OCI-LY7 (cell line): ENCODE measurements at regions not wholly inside any gene's neighbourhood (a gene's known extent, or its start where the extent isn't known, plus 50 kb on each side); places are given as distances from the start of the nearest gene placed in this dataset.

ENCODE experiments used
- BruUV-seq: library from RNA; stranded (reverse); fragments of 400-500 nt; replicated peaks from 2 replicates; lab custom pipeline; 2021; lab: Mats Ljungman, UMichigan
- CTCF ChIA-PET: fragments of 300-600 bp; sonication (Branson Sonifier 250); formaldehyde crosslinking; loops from one replicate; lab custom pipeline; 2022; ENCODE audit warnings: antibody characterized with exemption; ENCODE audit not compliant: unreplicated experiment; lab: Charles Lee
- POLR2A ChIA-PET: fragments of 300-600 bp; sonication (Branson Sonifier 250); formaldehyde crosslinking; loops from one replicate; lab custom pipeline; 2022; ENCODE audit warnings: antibody characterized with exemption; lab: Charles Lee
- DNase-seq: peaks from one replicate; pipeline ENCODE4 v3.0.0-alpha.2; 2015; ENCODE audit warnings: low spot score
- H2AFZ ChIP-seq: fragments of 200-600 bp; sonication (generic), shearing (Covaris generic); 2 replicates; pipeline ENCODE4 v1.6.1; 2014; ENCODE audit warnings: mild to moderate bottlenecking, antibody characterized with exemption, low read length, moderate library complexity
- H3K27ac ChIP-seq: fragments of 200-600 bp; sonication (generic); 2 replicates; pipeline ENCODE4 v1.5.1; 2014; ENCODE audit warnings: mixed run types, low read depth, mild to moderate bottlenecking, moderate library complexity, low read length, inconsistent platforms; ENCODE audit not compliant: poor library complexity, severe bottlenecking
- H3K36me3 ChIP-seq: fragments of 200-600 bp; sonication (generic); 2 replicates; pipeline ENCODE4 v1.6.1; 2014; ENCODE audit warnings: mild to moderate bottlenecking, antibody characterized with exemption, low read length, moderate library complexity, mixed read lengths; ENCODE audit not compliant: insufficient read depth
- H3K4me1 ChIP-seq: fragments of 200-600 bp; sonication (generic); 2 replicates; pipeline ENCODE4 v1.5.1; 2014; ENCODE audit warnings: mild to moderate bottlenecking, low read length; ENCODE audit not compliant: insufficient read depth, poor library complexity, severe bottlenecking
- H3K4me2 ChIP-seq: fragments of 200-600 bp; sonication (generic); 2 replicates; pipeline ENCODE4 v1.6.1; 2014; ENCODE audit warnings: mild to moderate bottlenecking, low read length
- H3K4me3 ChIP-seq: fragments of 200-600 bp; sonication (generic); 2 replicates; pipeline ENCODE4 v1.5.1; 2014; ENCODE audit warnings: mild to moderate bottlenecking, low read depth, low read length; ENCODE audit not compliant: poor library complexity, severe bottlenecking
- H3K79me2 ChIP-seq: fragments of 200-600 bp; sonication (generic); 2 replicates; pipeline ENCODE4 v1.6.1; 2016; ENCODE audit warnings: low read depth, mild to moderate bottlenecking, low read length, moderate library complexity, mixed read lengths; ENCODE audit not compliant: insufficient read depth
- H3K9me2 ChIP-seq: fragments of 200-600 bp; sonication (generic); 2 replicates; pipeline ENCODE4 v1.6.1; 2016; ENCODE audit warnings: mild to moderate bottlenecking, low read length, mixed read lengths; ENCODE audit not compliant: insufficient read depth
- H3K9me3 ChIP-seq: fragments of 200-600 bp; sonication (generic); 2 replicates; pipeline ENCODE4 v1.6.1; 2014; ENCODE audit warnings: mild to moderate bottlenecking, mixed run types, low read length, mixed read lengths
- H4K20me1 ChIP-seq: fragments of 200-600 bp; sonication (generic); 2 replicates; pipeline ENCODE4 v1.6.1; 2014; ENCODE audit warnings: mild to moderate bottlenecking, antibody characterized with exemption, low read length, moderate library complexity, mixed read lengths; ENCODE audit not compliant: insufficient read depth
- CTCF ChIP-seq: fragments of 200-600 bp; sonication (generic); conservative IDR thresholded peaks from 2 replicates; pipeline ENCODE4 v1.5.1; 2014; ENCODE audit warnings: mild to moderate bottlenecking, antibody characterized with exemption, low read length, moderate library complexity, mixed read lengths
- EZH2phosphoT487 ChIP-seq: fragments of 200-600 bp; sonication (generic); IDR thresholded peaks from 2 replicates; pipeline ENCODE4 v1.6.1; 2018; ENCODE audit warnings: low read depth, borderline replicate concordance, mild to moderate bottlenecking, mixed run types, antibody characterized with exemption, low read length, moderate library complexity, mixed read lengths
- intact Hi-C: fragments of 100-400 bp; cut with micrococcal nuclease; formaldehyde crosslinking; loops from one replicate; pipeline ENCODE4 v1.10.0; 2022; ENCODE audit not compliant: unreplicated experiment

- CTCF ChIA-PET, result no interaction called here
- intact Hi-C loops, result no loop called here
- DNase-seq, result no peak
- no TSS peak for BruUV-seq
- Histone ChIP-seq H3K9me2 (no peaks in the 10 kb centered on the region), H3K79me2 (no peaks in the 10 kb centered on the region), H3K4me2 (no peak overlapping the region), H3K4me1 (no peaks in the 10 kb centered on the region), H3K36me3 (no peaks in the 10 kb centered on the region), H3K27ac (no peak overlapping the region), H2AFZ (no peak overlapping the region), H4K20me1 (no peaks in the 10 kb centered on the region), H3K4me3 (no peak overlapping the region), H3K9me3 (no peaks in the 10 kb centered on the region)
- TF ChIP-seq CTCF (no peak), EZH2phosphoT487 (no peak)
- POLR2A ChIA-PET, result no interaction called here
These were observed 183.2 kb upstream of the PDE4D start for GRCh38 chr5:60076746-60077145.

- no TSS peak for BruUV-seq
- H3K36me3 ChIP-seq, result no peaks in the 10 kb centered on the region
- POLR2A ChIA-PET, result no interaction called here
- H4K20me1 ChIP-seq, result no peaks in the 10 kb centered on the region
- no peak overlapping the region for H3K27ac ChIP-seq
- H3K4me1 ChIP-seq, result no peaks in the 10 kb centered on the region
- H3K4me2 ChIP-seq, result no peak overlapping the region
- no peaks in the 10 kb centered on the region for H3K9me2 ChIP-seq
- H3K79me2 ChIP-seq, result no peaks in the 10 kb centered on the region
- no peak overlapping the region for H2AFZ ChIP-seq
- intact Hi-C loops, result no loop called here
- TF ChIP-seq EZH2phosphoT487, result no peak
- TF ChIP-seq CTCF, result no peak
- CTCF ChIA-PET, result no interaction called here
- DNase-seq, result no peak
- no peaks in the 10 kb centered on the region for H3K9me3 ChIP-seq
- no peak overlapping the region for H3K4me3 ChIP-seq
These were observed 173.0 kb upstream of the PDE4D start for GRCh38 chr5:60066502-60066901.

GRCh38 chr5:60060389-60060788 is 166.9 kb upstream of the PDE4D start:
- POLR2A ChIA-PET, result no interaction called here
- H3K4me1 ChIP-seq, result no peaks in the 10 kb centered on the region
- no peaks in the 10 kb centered on the region for H3K9me3 ChIP-seq
- no peak overlapping the region for H2AFZ ChIP-seq
- no peaks in the 10 kb centered on the region for H3K79me2 ChIP-seq
- no peaks in the 10 kb centered on the region for H3K36me3 ChIP-seq
- no peaks in the 10 kb centered on the region for H3K9me2 ChIP-seq
- H4K20me1 ChIP-seq, result no peaks in the 10 kb centered on the region
- BruUV-seq, result no TSS peak
- H3K27ac ChIP-seq, result no peak overlapping the region
- no peak overlapping the region for H3K4me2 ChIP-seq
- TF ChIP-seq CTCF (no peak), EZH2phosphoT487 (no peak)
- no peak overlapping the region for H3K4me3 ChIP-seq
- DNase-seq, result no peak
- CTCF ChIA-PET, result no interaction called here
- intact Hi-C loops, result no loop called here
